ENCODE measurements at regions not wholly inside any gene's neighbourhood (a gene's known extent, or its start where the extent isn't known, plus 50 kb on each side); places are given as distances from the start of the nearest gene placed in this dataset.

DNA sequence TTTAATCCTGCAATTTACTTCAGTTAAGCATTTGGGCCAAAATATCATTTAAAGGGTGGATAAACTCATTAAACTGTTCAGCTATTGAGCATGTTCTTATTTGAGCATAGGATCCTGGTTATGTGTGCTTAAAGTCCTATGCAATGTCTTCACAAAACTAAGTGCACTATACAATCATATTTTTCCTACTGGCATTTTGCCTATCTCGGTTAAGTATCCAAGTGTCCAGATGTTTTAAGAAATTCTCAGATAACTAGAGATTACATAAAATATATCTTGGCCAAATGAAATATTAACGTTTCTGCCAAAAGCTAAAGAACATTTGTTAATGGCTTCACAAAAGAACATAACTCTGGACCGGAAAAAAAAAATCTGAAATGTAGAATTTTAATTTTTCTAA lies 250.8 kb upstream of the LRFN5 start:
- TF ChIP-seq, protein P1, sequence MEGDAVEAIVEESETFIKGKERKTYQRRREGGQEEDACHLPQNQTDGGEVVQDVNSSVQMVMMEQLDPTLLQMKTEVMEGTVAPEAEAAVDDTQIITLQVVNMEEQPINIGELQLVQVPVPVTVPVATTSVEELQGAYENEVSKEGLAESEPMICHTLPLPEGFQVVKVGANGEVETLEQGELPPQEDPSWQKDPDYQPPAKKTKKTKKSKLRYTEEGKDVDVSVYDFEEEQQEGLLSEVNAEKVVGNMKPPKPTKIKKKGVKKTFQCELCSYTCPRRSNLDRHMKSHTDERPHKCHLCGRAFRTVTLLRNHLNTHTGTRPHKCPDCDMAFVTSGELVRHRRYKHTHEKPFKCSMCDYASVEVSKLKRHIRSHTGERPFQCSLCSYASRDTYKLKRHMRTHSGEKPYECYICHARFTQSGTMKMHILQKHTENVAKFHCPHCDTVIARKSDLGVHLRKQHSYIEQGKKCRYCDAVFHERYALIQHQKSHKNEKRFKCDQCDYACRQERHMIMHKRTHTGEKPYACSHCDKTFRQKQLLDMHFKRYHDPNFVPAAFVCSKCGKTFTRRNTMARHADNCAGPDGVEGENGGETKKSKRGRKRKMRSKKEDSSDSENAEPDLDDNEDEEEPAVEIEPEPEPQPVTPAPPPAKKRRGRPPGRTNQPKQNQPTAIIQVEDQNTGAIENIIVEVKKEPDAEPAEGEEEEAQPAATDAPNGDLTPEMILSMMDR (IDR thresholded peaks at IDR 0.05 in 2 of 3, conservative IDR thresholded peaks at IDR 0.05 in 1 of 3; ENCODE audit: borderline replicate concordance in 1 of 3, insufficient read depth in 1 of 3, low read depth in 2 of 3, low read length in 2 of 3), result no peak
- TF ChIP-seq ELF1 (IDR thresholded peaks at IDR 0.05; ENCODE audit: borderline replicate concordance, low read depth), result no peak
- TF ChIP-seq ZFX (IDR thresholded peaks at IDR 0.05), result no peak
- TF ChIP-seq ZNF274 (IDR thresholded peaks at IDR 0.05; ENCODE audit: low read depth, low read length), result no peak
- TF ChIP-seq SP1 (IDR thresholded peaks at IDR 0.05; ENCODE audit: low read depth), result no peak
- TF ChIP-seq EZH2 (IDR thresholded peaks at IDR 0.05), result no peak
- TF ChIP-seq RAD21 (IDR thresholded peaks at IDR 0.05; ENCODE audit: low read depth), result no peak
- TF ChIP-seq POLR2AphosphoS5 (IDR thresholded peaks at IDR 0.05; ENCODE audit: low read depth, low read length), result no peak
- no peak for TF ChIP-seq YY1 (IDR thresholded peaks at IDR 0.05; ENCODE audit: extremely low read depth, insufficient replicate concordance, low read depth, low read length)
- no peak for TF ChIP-seq EGR1 (IDR thresholded peaks at IDR 0.05; ENCODE audit: low read depth)
- TF ChIP-seq JUND (IDR thresholded peaks at IDR 0.05), result no peak
- TF ChIP-seq, protein P2, sequence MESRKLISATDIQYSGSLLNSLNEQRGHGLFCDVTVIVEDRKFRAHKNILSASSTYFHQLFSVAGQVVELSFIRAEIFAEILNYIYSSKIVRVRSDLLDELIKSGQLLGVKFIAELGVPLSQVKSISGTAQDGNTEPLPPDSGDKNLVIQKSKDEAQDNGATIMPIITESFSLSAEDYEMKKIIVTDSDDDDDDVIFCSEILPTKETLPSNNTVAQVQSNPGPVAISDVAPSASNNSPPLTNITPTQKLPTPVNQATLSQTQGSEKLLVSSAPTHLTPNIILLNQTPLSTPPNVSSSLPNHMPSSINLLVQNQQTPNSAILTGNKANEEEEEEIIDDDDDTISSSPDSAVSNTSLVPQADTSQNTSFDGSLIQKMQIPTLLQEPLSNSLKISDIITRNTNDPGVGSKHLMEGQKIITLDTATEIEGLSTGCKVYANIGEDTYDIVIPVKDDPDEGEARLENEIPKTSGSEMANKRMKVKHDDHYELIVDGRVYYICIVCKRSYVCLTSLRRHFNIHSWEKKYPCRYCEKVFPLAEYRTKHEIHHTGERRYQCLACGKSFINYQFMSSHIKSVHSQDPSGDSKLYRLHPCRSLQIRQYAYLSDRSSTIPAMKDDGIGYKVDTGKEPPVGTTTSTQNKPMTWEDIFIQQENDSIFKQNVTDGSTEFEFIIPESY (IDR thresholded peaks at IDR 0.05; ENCODE audit: extremely low read depth, insufficient replicate concordance, low read length), result no peak
- TF ChIP-seq, protein P3, sequence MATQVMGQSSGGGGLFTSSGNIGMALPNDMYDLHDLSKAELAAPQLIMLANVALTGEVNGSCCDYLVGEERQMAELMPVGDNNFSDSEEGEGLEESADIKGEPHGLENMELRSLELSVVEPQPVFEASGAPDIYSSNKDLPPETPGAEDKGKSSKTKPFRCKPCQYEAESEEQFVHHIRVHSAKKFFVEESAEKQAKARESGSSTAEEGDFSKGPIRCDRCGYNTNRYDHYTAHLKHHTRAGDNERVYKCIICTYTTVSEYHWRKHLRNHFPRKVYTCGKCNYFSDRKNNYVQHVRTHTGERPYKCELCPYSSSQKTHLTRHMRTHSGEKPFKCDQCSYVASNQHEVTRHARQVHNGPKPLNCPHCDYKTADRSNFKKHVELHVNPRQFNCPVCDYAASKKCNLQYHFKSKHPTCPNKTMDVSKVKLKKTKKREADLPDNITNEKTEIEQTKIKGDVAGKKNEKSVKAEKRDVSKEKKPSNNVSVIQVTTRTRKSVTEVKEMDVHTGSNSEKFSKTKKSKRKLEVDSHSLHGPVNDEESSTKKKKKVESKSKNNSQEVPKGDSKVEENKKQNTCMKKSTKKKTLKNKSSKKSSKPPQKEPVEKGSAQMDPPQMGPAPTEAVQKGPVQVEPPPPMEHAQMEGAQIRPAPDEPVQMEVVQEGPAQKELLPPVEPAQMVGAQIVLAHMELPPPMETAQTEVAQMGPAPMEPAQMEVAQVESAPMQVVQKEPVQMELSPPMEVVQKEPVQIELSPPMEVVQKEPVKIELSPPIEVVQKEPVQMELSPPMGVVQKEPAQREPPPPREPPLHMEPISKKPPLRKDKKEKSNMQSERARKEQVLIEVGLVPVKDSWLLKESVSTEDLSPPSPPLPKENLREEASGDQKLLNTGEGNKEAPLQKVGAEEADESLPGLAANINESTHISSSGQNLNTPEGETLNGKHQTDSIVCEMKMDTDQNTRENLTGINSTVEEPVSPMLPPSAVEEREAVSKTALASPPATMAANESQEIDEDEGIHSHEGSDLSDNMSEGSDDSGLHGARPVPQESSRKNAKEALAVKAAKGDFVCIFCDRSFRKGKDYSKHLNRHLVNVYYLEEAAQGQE (IDR thresholded peaks at IDR 0.05; ENCODE audit: low read depth), result no peak
- no peak for TF ChIP-seq POLR2A (IDR thresholded peaks at IDR 0.05; ENCODE audit: borderline replicate concordance, extremely low read depth, insufficient read depth, insufficient read length)
